HG03521 (cell line): ENCODE measurements at regions not wholly inside any gene's neighbourhood (a gene's known extent, or its start where the extent isn't known, plus 50 kb on each side); places are given as distances from the start of the nearest gene placed in this dataset.
"Not testable (repeated sequence)": the region's sequence is repeated elsewhere in the genome, so short reads cannot be mapped to it uniquely, and the experiment has no call there.

Experiments used
- ATAC-seq: cut with Tn5 transposase; IDR thresholded peaks from one replicate; pipeline ENCODE4 v1.9.1; 2021; ENCODE audit warnings: mild to moderate bottlenecking, moderate library complexity; ENCODE audit not compliant: unreplicated experiment

DNA sequence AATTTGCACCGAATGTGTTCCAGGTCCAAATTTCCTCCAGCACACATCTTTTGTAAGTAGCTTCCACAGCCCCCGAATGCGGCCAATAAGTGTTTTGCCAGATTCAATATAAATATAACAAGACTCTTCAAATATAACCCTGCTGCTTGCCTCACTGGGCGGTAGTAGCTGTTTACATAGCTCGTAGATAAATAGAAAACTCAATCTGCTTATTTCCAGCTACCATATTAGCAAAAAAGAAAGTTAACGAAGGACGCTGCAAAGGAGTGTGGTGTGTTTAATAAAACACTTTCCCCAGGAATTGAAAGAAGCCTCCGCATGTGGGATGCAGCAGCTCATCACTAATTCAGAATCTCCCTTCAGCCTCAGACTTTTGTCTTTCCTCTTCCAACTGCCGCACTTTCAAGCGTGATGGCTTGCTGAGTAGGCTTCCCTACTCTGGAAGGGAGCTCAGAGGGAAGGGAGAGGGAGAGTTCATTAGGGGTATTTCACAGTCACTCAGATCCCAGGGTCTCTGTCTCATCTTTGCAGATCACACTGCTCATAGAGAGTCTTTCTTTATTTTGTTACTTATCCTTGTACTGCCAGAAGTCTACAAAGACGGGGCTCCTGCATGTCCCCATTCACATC, 367.0 kb downstream of the RND3 start:
- ATAC-seq: no peak

DNA sequence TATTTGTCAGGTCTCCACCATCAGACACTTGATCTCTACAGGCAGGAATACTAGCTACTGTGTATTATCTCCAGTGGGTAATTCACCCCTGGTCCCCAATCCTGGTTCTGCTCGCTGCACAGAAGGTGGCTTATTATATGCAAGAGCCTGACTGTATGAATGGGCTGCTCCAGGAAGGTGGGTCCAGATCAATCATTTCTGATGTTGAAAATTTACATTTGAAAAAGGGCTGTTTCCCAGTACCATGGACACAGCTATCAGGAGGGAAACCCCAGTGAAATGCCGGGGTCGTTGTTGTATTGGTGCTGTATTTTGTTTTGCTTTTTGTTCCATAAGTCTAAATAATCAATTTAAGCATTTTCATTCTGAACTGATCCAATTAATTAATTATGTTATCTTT, 367.6 kb downstream of the RND3 start:
- no peak for ATAC-seq

DNA sequence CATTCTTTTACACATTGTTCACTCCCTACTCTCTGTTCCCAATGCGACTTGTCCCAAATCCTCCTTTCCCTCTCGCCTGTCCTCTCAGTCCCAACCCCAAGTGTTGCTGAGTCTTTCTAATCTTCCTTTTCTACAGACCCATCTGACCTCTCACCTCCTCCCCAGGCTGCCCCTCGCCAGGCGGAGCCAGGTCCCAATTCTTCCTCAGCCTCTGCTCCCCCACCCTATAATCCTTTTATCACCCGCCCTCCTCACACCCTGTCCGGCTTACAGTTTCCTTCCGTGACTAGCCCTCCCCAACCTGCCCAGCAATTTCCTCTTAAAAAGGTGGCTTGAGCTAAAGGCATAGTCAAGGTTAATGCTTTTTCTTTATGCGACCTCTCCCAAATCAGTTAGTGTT, 373.4 kb downstream of the RND3 start:
- ATAC-seq: not testable (repeated sequence)

DNA sequence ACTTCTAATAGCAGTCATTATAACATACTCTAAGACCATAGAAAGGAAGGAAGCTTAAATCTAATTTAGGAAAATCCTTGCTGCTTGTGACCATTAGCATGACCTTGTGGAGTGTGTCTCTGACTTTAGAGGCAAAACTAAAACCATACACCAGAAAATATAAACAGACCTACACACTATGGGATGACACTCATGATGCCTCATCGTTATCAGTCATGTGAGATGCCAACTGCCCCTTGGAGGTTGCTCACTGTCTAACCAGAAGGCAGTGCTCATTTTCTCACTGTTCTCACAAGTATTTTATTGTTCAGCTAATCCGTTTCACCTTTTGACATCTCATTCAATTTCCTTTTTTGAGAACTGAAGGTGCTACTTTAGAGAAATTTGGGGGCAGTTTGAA, 376.9 kb downstream of the RND3 start:
- ATAC-seq: no peak

DNA sequence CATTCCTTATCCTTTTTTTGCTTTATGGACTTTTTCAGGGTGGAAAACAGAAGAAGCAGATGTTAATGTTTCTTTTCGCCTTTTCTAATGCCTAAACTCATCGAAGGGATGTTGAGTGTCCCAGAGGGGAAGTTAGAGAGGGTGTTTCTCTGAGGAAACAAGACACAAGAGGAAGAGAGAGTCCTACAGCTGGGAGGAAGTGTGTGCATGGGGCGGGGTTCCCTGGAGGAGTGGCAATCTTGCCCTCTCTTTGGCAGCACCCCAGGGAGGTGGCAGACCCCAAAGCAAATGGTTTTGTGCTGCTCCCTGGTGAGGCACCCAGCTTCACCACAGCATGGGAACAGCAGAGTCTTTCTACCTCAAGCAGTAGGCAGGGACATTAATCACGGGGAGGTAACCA, 377.6 kb downstream of the RND3 start:
- no peak for ATAC-seq

DNA sequence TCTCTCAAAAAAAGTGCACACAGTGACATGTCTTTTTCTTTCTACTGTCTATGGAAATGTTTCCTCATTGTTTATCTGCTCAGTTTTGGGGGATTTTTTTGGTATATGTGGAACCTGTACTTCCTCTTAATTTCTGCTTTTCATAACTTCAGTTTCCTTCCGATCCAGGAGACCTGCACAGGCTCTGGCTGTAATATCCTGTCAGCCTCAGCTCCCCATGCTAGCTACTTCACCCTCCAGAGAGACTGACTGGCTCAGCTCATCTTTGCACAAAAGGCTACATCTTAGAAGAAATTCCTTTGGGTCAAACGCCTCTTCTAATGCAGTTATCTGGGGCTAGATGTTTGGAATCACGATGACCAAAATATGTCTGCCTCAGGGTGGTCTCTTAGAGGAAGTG, 378.4 kb downstream of the RND3 start:
- ATAC-seq: no peak

DNA sequence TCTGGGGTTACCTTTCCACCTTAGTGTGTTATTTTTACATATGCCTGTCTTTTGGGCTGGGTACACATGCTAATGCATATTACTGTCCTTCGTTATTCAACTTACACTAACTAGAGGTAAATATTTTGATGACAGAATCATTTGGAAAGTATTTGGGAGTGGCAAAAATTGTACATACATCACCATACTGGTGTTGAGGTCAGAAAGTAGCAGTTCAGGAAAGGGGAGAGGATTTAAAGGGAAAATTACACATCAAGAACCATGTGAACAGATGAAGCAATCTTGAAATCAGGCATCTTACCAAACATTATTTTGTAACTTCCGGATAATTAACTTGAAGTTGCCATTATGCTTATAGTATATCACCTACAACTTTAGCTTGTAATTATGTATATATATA, 379.7 kb downstream of the RND3 start:
- ATAC-seq: no peak

DNA sequence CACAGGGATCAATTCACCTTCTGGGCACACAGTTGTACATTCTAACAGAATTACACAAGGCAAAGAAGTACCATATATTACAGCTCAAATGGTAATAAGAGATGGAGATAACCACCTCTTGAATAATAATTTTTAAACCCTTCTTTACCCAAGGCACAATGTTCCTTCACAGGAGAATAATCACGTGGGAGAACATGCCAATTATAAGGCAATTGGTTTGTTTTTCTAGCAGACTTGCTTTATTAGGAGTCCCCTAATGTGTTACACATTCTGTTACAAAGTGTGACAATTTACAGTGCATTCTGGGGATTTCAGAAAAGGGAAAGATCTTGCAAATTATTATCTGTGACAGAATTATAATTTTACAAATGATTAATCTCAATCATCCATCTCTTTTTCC, 380.3 kb downstream of the RND3 start:
- no peak for ATAC-seq

DNA sequence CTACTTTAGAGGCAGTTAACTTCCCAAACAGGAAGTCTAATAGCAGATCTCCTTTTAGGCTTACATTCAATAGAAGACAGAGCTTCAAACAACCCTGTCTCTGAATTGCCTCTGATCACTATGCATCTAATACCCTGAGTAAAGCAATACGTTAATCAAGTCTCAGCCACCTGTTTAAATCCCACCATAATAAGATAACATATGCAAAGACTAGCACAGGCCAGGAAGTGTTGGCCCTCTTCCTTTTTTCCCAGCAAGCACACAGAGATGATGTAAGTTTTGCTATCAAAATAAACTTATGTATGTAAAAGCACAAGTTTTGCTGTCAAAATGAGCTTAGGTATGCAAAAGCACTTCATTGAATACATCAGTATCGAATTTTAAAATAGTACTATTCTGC, 385.5 kb downstream of the RND3 start:
- ATAC-seq: no peak

DNA sequence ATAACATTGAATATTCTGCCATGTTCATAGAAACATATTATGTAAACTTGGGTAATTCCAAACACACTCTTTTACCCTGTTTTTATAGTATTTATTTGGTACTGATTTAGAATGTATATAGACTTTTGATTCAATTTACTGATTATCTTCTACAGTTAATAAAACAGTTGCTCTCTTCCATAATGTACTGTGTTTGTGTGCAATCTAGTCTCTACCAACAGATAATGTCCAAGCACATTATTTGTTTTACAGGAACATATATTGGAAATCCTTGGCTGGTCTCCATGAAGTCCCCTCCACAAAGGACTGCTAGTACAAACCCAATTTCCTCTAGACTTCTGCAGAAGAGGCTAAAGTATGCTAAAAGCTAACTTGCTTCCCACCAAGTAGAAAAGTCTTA, 386.6 kb downstream of the RND3 start:
- no peak for ATAC-seq

DNA sequence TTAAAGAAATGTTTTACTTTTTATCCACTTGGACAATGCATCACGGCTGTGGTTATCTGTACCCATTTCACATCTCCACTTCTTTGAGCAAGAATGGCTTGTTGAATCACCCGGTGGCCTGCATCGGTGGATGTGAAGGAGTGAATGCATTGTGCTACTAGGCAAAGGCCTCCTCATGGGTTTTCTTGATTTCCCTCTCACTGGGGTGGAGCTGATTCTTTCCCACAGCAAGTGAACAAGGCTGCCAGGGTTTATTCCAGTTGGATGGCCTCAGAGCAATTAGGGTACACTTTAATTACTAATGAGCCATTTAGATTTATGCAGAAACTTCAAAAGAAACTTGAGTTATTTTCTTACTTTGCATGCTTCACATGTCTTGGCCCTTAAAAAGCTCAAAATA, 387.1 kb downstream of the RND3 start:
- ATAC-seq: no peak

DNA sequence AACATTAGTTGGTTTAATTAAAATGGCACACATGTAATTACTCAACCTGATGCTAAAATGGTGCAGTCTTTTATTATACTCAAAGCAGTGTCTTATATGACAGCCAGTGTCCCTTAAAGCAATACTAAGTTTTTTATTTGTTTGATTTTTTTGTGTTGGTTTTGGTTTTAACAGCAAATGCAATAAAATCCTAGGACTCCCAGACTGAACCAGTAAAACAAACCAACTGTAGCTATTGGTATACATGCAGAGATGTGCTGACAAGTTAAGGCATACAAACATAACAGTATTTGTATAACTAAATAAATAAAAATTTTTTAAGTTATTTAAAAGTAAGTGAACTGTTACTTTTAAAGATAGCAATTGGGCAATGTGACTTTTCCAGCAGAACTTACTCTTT, 387.7 kb downstream of the RND3 start:
- no peak for ATAC-seq

DNA sequence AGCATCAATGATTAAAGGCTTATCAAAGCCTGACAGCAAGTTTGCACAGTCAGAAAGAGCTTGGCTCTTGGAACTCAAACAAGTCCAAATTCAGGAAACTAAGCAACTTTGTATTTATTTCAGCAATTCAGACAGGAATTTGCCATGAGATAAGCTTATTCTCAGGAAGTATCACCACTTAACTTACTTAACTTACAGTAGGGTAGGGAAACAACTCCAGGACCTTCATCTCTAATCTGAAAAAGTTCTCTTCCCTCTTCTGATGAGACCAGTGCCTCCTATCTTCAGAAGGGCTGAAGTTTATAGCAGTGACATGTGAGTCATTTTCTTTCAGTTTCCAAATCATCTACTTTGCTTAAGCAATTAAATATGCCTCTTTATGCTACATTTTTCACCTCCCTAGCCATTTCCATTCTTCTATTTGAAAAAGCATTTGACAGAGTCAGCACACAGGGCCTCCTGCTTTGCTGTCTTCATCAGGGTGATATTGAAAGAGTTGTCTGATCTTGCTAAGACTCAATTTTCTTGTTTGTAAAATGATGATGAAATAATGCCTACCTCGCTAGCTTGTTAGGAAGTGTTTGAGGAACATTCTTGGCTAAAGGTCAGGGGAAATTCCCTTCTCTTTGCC, 389.5 kb downstream of the RND3 start:
- ATAC-seq: no peak

DNA sequence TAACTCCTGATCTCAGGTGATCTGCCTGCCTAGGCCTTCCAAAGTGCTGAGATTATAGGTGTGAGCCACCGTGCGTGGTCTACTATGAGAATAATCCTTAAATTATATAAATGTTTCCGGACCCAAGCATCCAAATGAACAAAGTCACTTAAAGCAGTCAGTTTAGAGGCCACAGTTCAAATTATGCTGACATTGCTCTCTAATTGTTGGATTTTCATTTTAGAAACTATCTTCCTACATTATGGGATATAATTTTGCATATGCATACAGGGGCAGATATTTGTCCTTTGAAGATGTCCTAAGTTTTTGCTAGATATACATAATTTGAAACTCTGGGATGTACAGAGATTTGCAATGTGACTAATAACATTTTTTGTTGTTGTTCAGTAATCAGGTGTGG, 390.1 kb downstream of the RND3 start:
- no peak for ATAC-seq

DNA sequence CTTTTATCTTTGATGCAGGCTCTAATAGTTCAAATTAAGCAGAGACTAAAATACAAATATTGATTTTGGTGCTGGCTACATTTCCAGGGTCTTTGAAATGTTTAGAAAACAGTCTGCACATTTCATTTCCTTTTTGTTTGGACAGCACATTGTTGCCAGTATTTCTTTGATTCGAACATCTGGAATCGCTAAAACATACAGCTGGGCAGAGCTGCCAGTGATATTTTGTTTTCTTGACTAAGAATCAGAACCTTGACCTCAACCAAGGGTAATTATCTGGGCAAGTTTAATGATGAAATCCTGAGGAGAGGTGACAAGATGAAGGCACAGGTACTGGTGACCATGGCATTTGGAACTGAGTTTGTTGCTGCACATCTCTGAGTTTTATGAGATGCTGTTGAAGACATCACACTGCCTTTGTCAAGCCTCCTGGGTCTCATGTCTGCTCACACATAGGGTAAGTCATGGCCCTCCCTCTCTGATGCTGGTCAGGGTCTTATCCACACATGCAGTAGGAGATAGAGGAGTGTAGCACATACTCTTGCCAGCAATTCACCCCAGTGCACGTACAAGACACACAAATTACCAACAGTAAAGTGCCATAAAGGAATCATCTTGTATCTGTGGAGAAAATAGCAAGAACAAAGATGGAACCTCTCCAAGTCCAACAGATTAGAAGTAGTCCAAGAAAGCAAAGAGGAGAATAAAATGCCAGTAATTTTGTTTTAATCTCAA, 391.9 kb downstream of the RND3 start:
- ATAC-seq: no peak

DNA sequence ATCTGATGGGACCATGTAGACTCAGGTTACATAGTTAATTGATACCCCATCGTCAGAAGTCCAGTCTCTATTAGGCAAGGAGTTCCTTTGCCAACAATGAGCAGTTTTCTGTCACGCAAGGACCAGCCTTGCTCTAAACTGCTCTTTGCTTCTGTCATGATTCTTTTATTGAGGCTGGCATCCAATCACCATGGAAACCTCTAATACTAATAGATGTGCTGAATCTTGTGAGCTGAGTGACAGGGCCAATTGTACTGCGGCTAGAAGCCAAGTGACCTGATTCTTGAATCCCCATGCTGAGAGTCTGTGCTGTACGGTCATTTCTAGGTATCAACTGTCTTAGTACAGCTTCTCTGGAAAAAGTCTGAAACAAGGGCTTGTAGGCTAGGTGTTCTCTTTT, 395.6 kb downstream of the RND3 start:
- no peak for ATAC-seq

DNA sequence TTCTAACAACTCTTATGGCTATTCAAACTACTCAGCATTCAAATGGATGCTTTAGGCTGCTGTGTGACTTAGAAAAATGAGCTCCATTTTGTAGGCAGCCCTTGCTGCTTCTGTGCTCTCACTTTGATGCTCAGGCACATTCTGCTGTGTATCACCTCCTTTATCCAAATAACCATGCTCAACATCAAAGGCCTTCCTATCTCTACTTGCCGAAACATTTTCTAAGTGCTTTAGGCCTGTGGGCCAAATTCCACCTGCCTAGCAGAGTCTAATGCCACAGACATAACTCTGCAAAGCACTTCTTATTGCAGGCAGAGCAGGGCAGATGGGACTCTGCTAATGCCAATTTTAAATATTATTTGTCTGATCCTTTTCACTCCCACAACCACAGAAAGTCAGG, 397.4 kb downstream of the RND3 start:
- no peak for ATAC-seq

DNA sequence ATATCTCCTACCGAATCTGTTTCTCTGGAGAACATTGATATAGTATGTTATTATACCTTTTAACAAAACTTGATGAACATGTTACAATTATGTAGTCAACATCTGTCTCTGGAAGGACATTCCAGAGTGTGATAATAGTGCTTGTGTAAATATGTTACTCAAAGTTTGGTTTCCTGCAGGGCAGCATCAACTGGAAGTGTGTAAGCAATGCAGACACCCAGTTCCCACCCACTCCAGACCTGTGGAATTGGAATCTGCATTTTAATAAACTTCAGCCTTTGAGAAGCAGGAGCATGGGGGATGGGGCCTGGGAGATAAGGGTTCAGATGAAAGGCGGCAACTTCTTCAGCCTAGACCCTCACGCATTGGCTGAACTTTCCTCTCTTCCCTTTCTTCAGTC, 398.9 kb downstream of the RND3 start:
- ATAC-seq: no peak

DNA sequence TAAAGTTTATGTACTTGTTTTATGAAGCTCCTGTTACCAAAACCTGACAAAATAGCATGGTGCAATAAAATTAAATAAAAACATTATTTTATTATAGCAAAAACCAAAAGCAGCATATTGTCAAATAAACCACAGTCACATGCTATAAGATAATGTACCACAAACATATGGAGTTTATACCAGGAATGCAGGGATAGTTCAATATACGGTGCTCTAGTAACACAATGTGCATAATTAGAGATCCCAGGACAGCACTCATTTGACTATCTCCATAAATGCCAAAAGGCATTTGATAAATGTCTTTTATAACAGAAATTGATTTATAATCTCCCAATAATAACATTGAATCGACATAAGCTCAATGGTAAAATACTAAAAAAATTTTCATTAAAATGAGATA, 402.0 kb downstream of the RND3 start:
- ATAC-seq: no peak

DNA sequence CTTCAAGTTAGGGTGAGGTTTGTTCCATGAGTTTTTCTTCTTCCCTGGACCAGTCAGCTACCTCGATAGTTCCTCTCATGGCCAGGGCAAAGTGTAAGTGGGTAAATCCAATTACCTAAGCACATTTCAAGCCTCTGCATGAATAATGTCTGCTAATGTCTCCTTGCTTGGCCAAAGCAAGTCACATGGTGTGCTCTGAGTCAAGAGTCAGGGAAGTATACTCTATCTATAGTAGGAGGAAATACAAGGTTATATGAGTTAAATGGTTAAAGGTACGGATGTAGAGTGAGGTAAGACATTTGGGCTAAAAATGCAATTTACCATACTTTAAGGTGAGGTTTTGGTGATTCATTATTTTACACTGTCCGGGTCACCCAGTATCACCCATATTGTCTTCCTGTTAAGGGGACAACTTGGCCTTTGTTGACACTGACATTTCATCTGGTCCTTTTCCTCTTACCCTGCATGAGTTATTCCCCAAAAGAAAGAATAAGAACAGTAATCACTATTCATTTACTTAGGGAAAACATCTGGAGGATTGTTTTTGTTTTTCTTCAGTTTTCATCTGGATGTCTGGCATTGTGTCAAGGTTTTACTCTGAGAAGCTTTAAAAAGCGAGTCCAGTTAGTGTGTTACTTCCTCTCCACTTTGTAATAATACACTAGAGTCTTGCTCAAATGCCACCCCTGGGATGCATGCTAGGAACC, 405.5 kb downstream of the RND3 start:
- no peak for ATAC-seq

DNA sequence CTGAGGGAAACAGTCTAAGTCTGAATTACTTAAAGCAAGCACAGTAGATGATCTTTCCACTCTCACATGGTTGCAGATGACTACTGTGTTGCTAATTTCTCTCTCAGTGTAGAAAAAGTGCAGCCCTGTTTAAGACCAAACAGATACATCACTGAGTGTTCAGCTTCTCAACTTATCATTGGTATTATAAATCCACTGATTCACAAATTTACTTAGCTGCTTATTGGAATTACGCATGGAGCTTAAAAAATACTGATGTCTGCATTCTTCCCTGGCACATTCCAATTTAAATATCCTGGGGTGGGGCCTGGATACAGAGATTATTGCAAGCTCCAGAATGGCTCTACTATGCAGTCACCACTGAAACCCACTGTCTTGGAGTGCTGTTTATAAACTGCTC, 411.2 kb downstream of the RND3 start:
- no peak for ATAC-seq

DNA sequence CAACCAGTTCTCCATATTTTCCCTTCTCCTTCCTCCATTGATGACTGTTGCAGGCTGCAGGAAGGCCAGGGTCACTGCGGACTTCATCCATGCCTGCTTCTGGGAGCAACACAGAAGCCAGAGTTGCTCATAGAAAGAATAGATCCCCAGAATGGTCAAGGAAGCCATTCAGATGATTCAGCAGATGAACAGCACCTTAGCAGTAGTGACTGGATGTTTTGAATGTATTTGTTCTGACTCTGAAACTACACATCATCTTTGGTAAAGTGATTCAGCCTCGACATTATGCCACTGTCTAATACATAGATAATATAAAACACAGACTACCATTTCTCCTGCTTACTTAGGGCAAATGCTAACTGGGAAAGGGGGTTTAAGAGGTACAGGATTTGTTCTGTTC, 411.6 kb downstream of the RND3 start:
- no peak for ATAC-seq
